NOMO-1 treated with DMSO at 0.1 percent for 48 hours (cell line): ENCODE measurements at regions not wholly inside any gene's neighbourhood (a gene's known extent, or its start where the extent isn't known, plus 50 kb on each side); places are given as distances from the start of the nearest gene placed in this dataset.
"Not testable (repeated sequence)": the region's sequence is repeated elsewhere in the genome, so short reads cannot be mapped to it uniquely, and the experiment has no call there.

Experiments
- DNase-seq: peaks from one replicate; lab custom pipeline; 2025; ENCODE audit not compliant: unreplicated experiment; lab: John Stamatoyannopoulos, UW

- no peak for DNase-seq
Measured at GRCh38 chr9:85339338-85339737, 402.4 kb downstream of the AGTPBP1 start.

- no peak for DNase-seq
Measured at GRCh38 chr9:85334228-85334627, 407.5 kb downstream of the AGTPBP1 start.

- DNase-seq: no peak
Measured at GRCh38 chr9:85332487-85332886, 409.3 kb downstream of the AGTPBP1 start.

GRCh38 chr9:85331626-85332025 is 410.1 kb downstream of the AGTPBP1 start:
- DNase-seq: no peak

GRCh38 chr9:85322592-85322991 is 419.2 kb downstream of the AGTPBP1 start:
- no peak for DNase-seq

- no peak for DNase-seq
Measured at GRCh38 chr9:85321561-85321960, 420.2 kb downstream of the AGTPBP1 start.

- no peak for DNase-seq
Measured at GRCh38 chr9:85319936-85320656, 421.7 kb downstream of the AGTPBP1 start.

GRCh38 chr9:85315535-85315934 is 426.2 kb downstream of the AGTPBP1 start:
- DNase-seq: not testable (repeated sequence)

GRCh38 chr9:85310573-85310972 is 431.2 kb downstream of the AGTPBP1 start:
- DNase-seq: no peak

GRCh38 chr9:85303757-85304134 is 438.0 kb downstream of the AGTPBP1 start:
- DNase-seq: no peak

- no peak for DNase-seq
Measured at GRCh38 chr9:85302938-85303756, 438.6 kb downstream of the AGTPBP1 start.

GRCh38 chr9:85298499-85298898 is 443.3 kb downstream of the AGTPBP1 start:
- no peak for DNase-seq

- not testable (repeated sequence) for DNase-seq
Measured at GRCh38 chr9:85295244-85295643, 446.5 kb downstream of the AGTPBP1 start.

GRCh38 chr9:85292261-85292660 is 449.5 kb downstream of the AGTPBP1 start:
- no peak for DNase-seq

- no peak for DNase-seq
Measured at GRCh38 chr9:85291266-85291665, 450.5 kb downstream of the AGTPBP1 start.

GRCh38 chr9:85290019-85290418 is 451.7 kb downstream of the AGTPBP1 start:
- DNase-seq: no peak

GRCh38 chr9:85289142-85289541 is 452.6 kb downstream of the AGTPBP1 start:
- DNase-seq: no peak

- no peak for DNase-seq
Measured at GRCh38 chr9:85283421-85283820, 458.3 kb downstream of the AGTPBP1 start.

GRCh38 chr9:85278769-85279168 is 463.0 kb downstream of the AGTPBP1 start:
- DNase-seq: no peak

- DNase-seq: no peak
Measured at GRCh38 chr9:85276741-85277140, 465.0 kb downstream of the AGTPBP1 start.

GRCh38 chr9:85269811-85270210 is 471.9 kb downstream of the AGTPBP1 start:
- no peak for DNase-seq

GRCh38 chr9:85268131-85268530 is 473.6 kb downstream of the AGTPBP1 start:
- DNase-seq: no peak
